Lower lobe of right lung (tissue), 2 donors: ENCODE measurements at regions not wholly inside any gene's neighbourhood (a gene's known extent, or its start where the extent isn't known, plus 50 kb on each side); places are given as distances from the start of the nearest gene placed in this dataset.

Source experiments
- ATAC-seq, 2 donors: fragments of 200-7000 bp; cut with Tn5 transposase; one replicate each; pipeline ENCODE4 v1.9.1; 2020 to 2022; ENCODE audit warnings: mild to moderate bottlenecking in 2 of 2, moderate library complexity in 2 of 2
- DNase-seq: peaks from one replicate; pipeline ENCODE4 v3.0.0-alpha.2; 2020
- H3K27ac ChIP-seq: fragments of 200-600 bp; one replicate; pipeline ENCODE4 v1.8.0; 2022
- H3K27me3 ChIP-seq: fragments of 200-600 bp; one replicate; pipeline ENCODE4 v1.8.0; 2022; ENCODE audit warnings: low read depth
- H3K36me3 ChIP-seq: fragments of 200-600 bp; one replicate; pipeline ENCODE4 v1.8.0; 2022; ENCODE audit warnings: mild to moderate bottlenecking
- H3K4me1 ChIP-seq: fragments of 200-600 bp; one replicate; pipeline ENCODE4 v1.8.0; 2022
- H3K4me3 ChIP-seq: fragments of 200-600 bp; one replicate; pipeline ENCODE4 v1.8.0; 2022; ENCODE audit warnings: mild to moderate bottlenecking
- H3K9me3 ChIP-seq: fragments of 200-600 bp; one replicate; pipeline ENCODE4 v1.8.0; 2022
- CTCF ChIP-seq: fragments of 200-600 bp; IDR thresholded peaks from one replicate; pipeline ENCODE4 v1.8.0; 2022; ENCODE audit warnings: antibody characterized with exemption, mild to moderate bottlenecking
- intact Hi-C: fragments of 100-400 bp; cut with DNase I; formaldehyde crosslinking; loops from one replicate; pipeline ENCODE4 v1.11.0; 2022
- donor health status: DM: no; HTN: yes; CAD: no; lungs with severe emphysema.

GRCh38 chr6:12417191-12417590 is 127.0 kb downstream of the EDN1 start:
- no peak overlapping the region for H3K27ac ChIP-seq
- H3K9me3 ChIP-seq, result no peaks in the 10 kb centered on the region
- H3K4me3 ChIP-seq, result no peak overlapping the region
- no peaks in the 10 kb centered on the region for H3K4me1 ChIP-seq
- ATAC-seq, result no peak
- intact Hi-C loops, result no loop called here
- DNase-seq, result no peak
- no peaks in the 10 kb centered on the region for H3K27me3 ChIP-seq
- no peak for TF ChIP-seq CTCF
- no peaks in the 10 kb centered on the region for H3K36me3 ChIP-seq

DNA sequence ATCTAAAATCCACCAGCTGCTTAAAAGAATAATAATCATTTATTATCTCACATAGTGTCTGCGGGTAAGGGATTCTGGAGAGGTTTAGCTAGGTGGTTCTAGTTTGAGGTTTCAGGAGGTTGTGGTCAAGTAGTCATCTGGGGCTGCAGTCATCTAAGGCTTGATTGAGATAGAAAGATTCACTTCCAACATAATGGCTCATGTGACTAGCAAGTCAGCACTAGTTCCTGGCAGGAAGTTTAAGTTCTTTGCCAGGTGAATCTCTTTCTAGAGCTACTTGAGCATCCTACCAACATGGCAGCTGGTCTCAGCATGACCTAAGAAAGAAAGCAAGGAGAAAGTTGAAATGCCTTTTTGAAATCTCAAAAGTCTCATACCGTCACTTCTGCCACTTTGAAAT is 128.8 kb downstream of the EDN1 start:
- DNase-seq (no peak), ATAC-seq (no peak)
- no peaks in the 10 kb centered on the region for H3K4me1 ChIP-seq
- no peak for TF ChIP-seq CTCF
- H3K4me3 ChIP-seq, result no peak overlapping the region
- intact Hi-C loops, result no loop called here
- no peaks in the 10 kb centered on the region for H3K36me3 ChIP-seq
- H3K27ac ChIP-seq, result peak overlapping the region; percentile 29
- H3K27me3 ChIP-seq, result no peaks in the 10 kb centered on the region
- H3K9me3 ChIP-seq, result no peaks in the 10 kb centered on the region

DNA sequence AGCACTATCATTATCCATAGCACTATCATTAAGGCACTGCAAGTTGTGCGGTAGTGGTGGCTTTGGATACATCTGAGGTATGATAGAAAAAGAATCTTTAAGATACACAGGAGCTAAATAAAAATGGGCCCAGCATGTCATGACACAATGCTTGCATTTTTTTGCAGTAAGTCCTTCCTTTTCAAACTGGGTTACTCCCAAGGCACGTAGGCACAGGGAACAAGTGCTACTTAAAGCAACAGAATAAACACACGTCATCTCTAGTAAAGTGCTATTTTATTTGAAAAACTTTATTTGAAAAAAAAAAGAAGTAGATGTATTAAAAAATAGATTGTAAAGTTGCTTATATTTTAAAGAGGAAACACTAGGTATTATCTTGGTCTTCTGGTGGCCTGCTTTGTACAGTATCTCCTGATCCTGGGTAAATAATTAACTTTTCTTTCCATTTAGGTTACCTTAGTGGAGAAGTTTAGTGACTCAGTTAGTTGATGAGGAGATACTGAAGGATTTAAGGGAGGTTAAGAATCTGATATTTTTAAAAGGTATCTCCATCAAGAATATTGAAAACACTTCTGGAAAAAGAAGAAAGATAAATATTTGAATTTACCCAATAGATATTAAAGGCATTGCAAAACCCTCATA is 129.6 kb downstream of the EDN1 start:
- no peaks in the 10 kb centered on the region for H3K4me1 ChIP-seq
- no peaks in the 10 kb centered on the region for H3K36me3 ChIP-seq
- TF ChIP-seq CTCF, result no peak
- ATAC-seq, result peak; percentile 79 to 91
- no peaks in the 10 kb centered on the region for H3K9me3 ChIP-seq
- H3K4me3 ChIP-seq, result no peak overlapping the region
- intact Hi-C loops, result no loop called here
- peak overlapping the region; percentile 29 for H3K27ac ChIP-seq
- H3K27me3 ChIP-seq, result no peaks in the 10 kb centered on the region
- DNase-seq, result no peak

- Histone ChIP-seq H3K9me3 (no peaks in the 10 kb centered on the region), H3K4me3 (no peak overlapping the region), H3K36me3 (no peaks in the 10 kb centered on the region), H3K27me3 (no peaks in the 10 kb centered on the region), H3K27ac (no peak overlapping the region), H3K4me1 (no peaks in the 10 kb centered on the region)
- DNase-seq (no peak), ATAC-seq (peak in 1 of 2 donors; percentile 38)
- intact Hi-C loops, result no loop called here
- TF ChIP-seq CTCF, result no peak
Observed at GRCh38 chr6:12420626-12421025, 130.5 kb downstream of the EDN1 start.

DNA sequence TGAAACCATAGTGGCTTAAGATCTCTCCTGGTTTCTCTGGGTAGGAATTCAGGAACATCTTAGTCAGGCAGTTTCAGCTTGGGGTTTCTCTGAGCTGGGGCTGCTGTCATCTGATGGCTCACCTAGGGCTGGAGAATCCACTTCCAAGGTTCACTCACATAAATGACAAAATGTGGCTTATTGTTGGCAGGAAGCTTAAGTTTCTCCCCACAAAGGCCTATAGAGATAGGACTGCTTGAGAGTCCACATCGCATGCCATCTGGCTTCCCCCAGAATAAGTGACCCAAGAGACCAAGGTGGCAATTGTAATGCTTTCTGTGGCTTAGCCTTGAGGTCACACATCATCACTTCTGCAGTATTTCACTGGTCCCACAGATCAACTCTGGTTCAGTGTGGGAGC is 131.4 kb downstream of the EDN1 start:
- no peaks in the 10 kb centered on the region for H3K36me3 ChIP-seq
- H3K27ac ChIP-seq, result no peak overlapping the region
- TF ChIP-seq CTCF, result no peak
- intact Hi-C loops, result no loop called here
- no peak for ATAC-seq
- H3K4me3 ChIP-seq, result no peak overlapping the region
- no peaks in the 10 kb centered on the region for H3K27me3 ChIP-seq
- no peak for DNase-seq
- no peaks in the 10 kb centered on the region for H3K4me1 ChIP-seq
- H3K9me3 ChIP-seq, result no peaks in the 10 kb centered on the region
